ENCODE measurements at regions not wholly inside any gene's neighbourhood (a gene's known extent, or its start where the extent isn't known, plus 50 kb on each side); places are given as distances from the start of the nearest gene placed in this dataset.

GRCh38 chr16:65307286-65307685, 185.4 kb upstream of the CDH11 start:
- no peak for TF ChIP-seq RFX5 (IDR thresholded peaks at IDR 0.05; ENCODE audit: borderline replicate concordance, low read depth, low read length)
- no peak for TF ChIP-seq CTCF (IDR thresholded peaks at IDR 0.05; ENCODE audit: control extremely low read depth in 1 of 3, insufficient read depth in 1 of 3, low read depth in 1 of 3, low read length in 3 of 3)
- no peak for TF ChIP-seq GTF2F1 (IDR thresholded peaks at IDR 0.05; ENCODE audit: borderline replicate concordance, low read depth, low read length)
- TF ChIP-seq POLR2A (IDR thresholded peaks at IDR 0.05; ENCODE audit: control extremely low read depth in 1 of 2, low read depth in 2 of 2, low read length in 2 of 2): no peak
- no peak for TF ChIP-seq ASH2L (IDR thresholded peaks at IDR 0.05; ENCODE audit: low read length)
- no peak for TF ChIP-seq EP300 (IDR thresholded peaks at IDR 0.05; ENCODE audit: borderline replicate concordance in 1 of 2, low read depth in 2 of 2, low read length in 2 of 2)
- no peak for TF ChIP-seq ZNF274 (IDR thresholded peaks at IDR 0.05; ENCODE audit: borderline replicate concordance, extremely low read depth, low read length)
- no peak for TF ChIP-seq NRF1 (IDR thresholded peaks at IDR 0.05; ENCODE audit: low read depth, low read length)
- no peak for TF ChIP-seq CBX8 (IDR thresholded peaks at IDR 0.05; ENCODE audit: borderline replicate concordance, low read depth, low read length)
- no peak for TF ChIP-seq CEBPB (IDR thresholded peaks at IDR 0.05; ENCODE audit: low read depth, low read length)
- no peak for TF ChIP-seq SIN3A (conservative IDR thresholded peaks at IDR 0.05 in 1 of 2, IDR thresholded peaks at IDR 0.05 in 1 of 2; ENCODE audit: low read depth in 1 of 2, low read length in 2 of 2)
- TF ChIP-seq EZH2 (IDR thresholded peaks at IDR 0.05; ENCODE audit: low read depth, low read length, severe bottlenecking): no peak
- TF ChIP-seq POLR2AphosphoS5 (IDR thresholded peaks at IDR 0.05; ENCODE audit: low read depth, low read length): no peak

Data from H1 (cell line).